Astrocyte of the spinal cord (primary cell): ENCODE measurements at regions not wholly inside any gene's neighbourhood (a gene's known extent, or its start where the extent isn't known, plus 50 kb on each side); places are given as distances from the start of the nearest gene placed in this dataset.

Source experiments
- DNase-seq: peaks from one replicate; pipeline ENCODE4 v3.0.0; 2011; ENCODE audit warnings: low read depth, low spot score
- H3K4me3 ChIP-seq: 2 replicates; pipeline ENCODE4 v1.5.1; 2011; ENCODE audit warnings: low read depth, mild to moderate bottlenecking, low read length, moderate library complexity
- CTCF ChIP-seq: IDR thresholded peaks from 2 replicates; pipeline ENCODE4 v1.5.1; 2012; ENCODE audit warnings: low read depth, mild to moderate bottlenecking, low read length, inconsistent platforms
- in situ Hi-C: cut with HindIII; loops from 2 replicates; pipeline ENCODE4 v1.10.0; 2017; ENCODE audit warnings: low sequenced_read_pairs

- in situ Hi-C loops = no loop called here
- TF ChIP-seq CTCF = no peak
- H3K4me3 ChIP-seq = no peak overlapping the region
- DNase-seq = no peak
These were observed 221.6 kb upstream of the SDK2 start for GRCh38 chr17:73865831-73866230.

- in situ Hi-C loops = no loop called here
- no peak for TF ChIP-seq CTCF
- no peak for DNase-seq
These were observed 222.8 kb upstream of the SDK2 start for GRCh38 chr17:73867056-73867455.

GRCh38 chr17:73870068-73870467 lies 225.8 kb upstream of the SDK2 start:
- DNase-seq = no peak

More at GRCh38 chr17:73867056-73867455, 222.8 kb upstream of the SDK2 start:
- H3K4me3 ChIP-seq = no peak overlapping the region

GRCh38 chr17:73870473-73870872 lies 226.2 kb upstream of the SDK2 start:
- DNase-seq = no peak
- no peak for TF ChIP-seq CTCF
- in situ Hi-C loops = no loop called here
- no peak overlapping the region for H3K4me3 ChIP-seq

More at GRCh38 chr17:73870068-73870467, 225.8 kb upstream of the SDK2 start:
- in situ Hi-C loops = no loop called here
- no peak overlapping the region for H3K4me3 ChIP-seq
- no peak for TF ChIP-seq CTCF

GRCh38 chr17:73872816-73873215 lies 228.6 kb upstream of the SDK2 start:
- DNase-seq = no peak
- no peak for TF ChIP-seq CTCF
- no peak overlapping the region for H3K4me3 ChIP-seq
- in situ Hi-C loops = no loop called here

GRCh38 chr17:73874008-73874720 lies 229.9 kb upstream of the SDK2 start:
- in situ Hi-C loops = no loop called here
- DNase-seq = no peak
- no peak for TF ChIP-seq CTCF
- no peak overlapping the region for H3K4me3 ChIP-seq
